Right renal pelvis (tissue), 4 donors: ENCODE measurements at regions not wholly inside any gene's neighbourhood (a gene's known extent, or its start where the extent isn't known, plus 50 kb on each side); places are given as distances from the start of the nearest gene placed in this dataset.

Experiments used
- DNase-seq, 4 donors: peaks; one replicate each; pipeline ENCODE4 v3.0.0-alpha.2; 2013; ENCODE audit warnings: low read depth in 4 of 4, low spot score in 3 of 4, missing footprints in 1 of 4

DNA sequence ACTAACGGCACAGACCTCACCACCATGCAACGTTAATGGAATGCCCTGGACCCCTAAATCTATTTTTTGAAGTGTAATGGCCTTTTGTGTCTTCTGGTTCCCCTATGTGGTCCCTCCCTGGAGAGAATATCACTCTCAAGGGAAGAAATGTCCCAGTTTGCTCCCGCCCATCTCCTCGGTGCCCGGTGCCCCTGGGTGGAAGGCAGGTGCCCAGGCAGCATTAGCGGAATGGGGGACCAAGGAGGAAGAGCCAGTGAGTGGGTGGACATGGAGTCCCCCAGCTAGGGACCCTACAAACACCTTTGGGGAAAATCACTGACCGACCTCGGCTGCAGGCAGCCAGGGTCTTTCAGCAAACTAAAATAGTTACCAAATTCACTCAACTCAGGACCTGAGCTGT lies 212.1 kb upstream of the RTL1 start:
- no peak for DNase-seq

DNA sequence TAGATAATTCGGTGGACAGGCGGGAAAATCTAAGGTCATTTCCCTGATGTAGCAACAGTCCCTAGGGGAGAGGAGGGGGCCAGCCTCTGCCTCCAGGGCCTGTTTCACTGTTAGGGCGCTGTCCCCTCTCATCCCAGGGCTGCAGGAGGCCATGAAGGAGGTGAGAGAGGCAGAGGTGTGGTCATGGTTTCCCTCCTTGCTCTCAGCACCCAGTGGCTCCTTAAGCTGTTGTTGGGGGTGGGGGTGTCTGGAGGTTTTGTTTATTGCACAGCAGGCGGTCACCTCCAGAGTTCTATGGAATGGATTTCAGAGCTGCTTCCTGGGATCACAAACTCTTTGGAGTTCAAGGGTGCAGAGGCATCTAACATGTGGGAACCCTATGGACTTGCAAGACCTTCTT lies 212.5 kb upstream of the RTL1 start:
- no peak for DNase-seq

DNA sequence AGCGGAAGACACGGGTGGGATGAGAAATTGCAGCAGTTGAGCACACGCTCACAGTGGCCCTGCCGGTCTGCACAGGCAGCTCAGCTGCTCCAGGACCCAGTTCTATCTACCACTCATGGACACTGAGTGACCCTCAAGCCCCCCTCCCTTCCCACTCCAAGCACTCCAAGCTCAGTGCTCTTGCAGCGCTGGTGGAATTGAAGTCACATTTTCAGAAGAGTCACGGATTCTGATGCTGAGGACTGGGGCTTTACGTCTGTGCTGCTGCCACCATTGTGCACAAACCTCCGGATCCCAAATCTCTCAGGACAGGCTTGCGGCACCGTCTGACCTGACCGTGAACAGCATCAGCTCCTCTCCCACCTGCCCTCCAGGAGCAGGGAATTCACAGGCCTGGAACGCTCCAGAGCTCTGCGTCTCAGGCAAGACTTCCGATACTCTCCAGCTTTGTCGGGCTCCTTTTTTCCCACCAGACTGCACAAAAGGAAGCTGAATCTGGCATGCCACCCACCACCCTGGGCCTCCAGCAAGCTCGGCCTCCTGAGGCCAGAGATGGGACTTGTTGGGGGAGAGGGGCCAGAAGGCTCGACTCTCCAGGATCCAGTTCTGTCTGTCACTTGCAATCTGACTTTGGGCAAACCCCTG lies 213.1 kb upstream of the RTL1 start:
- no peak for DNase-seq

DNA sequence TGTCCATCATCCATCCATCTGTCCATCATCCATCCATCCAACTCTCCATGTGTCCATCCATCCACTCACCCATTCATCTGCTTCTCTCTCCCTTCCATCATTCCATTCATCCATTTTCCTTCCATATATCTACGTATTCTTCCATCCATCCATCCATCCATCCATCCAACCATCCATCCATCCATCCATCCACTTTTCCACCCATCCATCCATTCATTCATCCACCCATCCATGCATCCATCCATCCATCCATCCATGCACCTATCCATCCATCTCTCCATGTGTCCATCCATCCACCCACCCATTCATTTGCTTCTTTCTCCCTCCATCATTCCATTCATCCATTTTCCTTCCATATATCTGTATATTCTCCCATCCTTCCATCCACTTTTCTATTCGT lies 214.0 kb upstream of the RTL1 start:
- DNase-seq, result no peak

DNA sequence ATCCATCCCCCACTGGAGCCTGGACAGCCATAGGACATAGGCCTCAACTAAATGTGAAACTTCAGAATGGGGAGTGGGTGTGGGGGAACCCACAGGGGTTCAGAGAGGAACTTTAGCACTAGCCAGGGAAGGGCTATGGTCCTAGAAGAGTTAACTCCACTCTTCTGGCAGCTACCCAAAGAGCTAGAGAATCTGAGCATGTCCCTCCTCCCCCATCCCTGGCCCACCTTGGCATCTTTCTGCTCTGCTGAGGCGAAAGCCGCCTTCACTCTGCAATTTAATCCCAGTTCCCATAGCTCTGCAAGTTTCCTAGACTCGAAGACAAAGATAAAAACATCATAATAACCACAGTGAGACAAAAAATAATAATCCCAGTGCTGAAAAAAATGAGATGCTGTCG lies 214.7 kb upstream of the RTL1 start:
- peak in 1 of 4 donors; percentile 12 for DNase-seq

DNA sequence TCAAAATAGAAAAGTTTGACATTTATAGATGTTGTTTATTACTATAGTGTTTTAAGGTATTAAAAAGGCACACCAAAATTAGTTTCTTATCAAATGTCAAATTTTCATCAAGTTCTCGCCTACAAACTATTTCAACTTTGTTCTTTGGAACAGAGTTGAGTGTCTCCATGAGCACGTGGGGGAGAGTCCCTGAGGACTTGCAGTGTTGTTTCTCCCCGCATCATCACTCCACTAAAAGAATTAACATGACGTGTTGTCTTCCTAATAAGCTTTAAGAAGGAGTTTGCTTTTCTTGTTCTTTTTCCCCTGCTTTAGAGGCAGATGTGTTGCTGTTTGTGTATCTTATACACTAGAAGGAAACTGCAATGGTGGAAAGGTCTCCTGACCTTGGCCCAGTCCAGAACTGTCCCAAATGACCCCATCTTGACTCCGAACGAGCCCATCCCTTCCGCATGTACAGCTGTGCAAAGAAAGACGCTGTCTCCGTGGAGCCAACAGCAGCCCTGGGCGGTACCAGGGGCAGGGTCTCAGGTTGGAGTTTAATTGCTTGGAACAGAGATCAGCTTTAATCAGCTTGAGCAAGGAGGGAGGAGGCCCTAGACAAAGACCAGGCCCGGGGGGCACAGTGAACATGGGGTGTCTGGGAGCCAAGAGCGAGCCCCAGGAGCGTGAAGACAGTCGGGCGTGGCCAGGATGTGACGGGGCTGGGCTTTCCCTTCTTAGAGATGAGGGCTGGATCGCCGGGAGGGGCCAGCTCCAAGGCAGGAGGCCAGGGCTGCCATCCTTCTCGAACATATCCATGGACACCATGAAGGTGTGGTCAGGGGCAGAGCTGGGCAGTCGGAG lies 215.4 kb upstream of the RTL1 start:
- no peak for DNase-seq

DNA sequence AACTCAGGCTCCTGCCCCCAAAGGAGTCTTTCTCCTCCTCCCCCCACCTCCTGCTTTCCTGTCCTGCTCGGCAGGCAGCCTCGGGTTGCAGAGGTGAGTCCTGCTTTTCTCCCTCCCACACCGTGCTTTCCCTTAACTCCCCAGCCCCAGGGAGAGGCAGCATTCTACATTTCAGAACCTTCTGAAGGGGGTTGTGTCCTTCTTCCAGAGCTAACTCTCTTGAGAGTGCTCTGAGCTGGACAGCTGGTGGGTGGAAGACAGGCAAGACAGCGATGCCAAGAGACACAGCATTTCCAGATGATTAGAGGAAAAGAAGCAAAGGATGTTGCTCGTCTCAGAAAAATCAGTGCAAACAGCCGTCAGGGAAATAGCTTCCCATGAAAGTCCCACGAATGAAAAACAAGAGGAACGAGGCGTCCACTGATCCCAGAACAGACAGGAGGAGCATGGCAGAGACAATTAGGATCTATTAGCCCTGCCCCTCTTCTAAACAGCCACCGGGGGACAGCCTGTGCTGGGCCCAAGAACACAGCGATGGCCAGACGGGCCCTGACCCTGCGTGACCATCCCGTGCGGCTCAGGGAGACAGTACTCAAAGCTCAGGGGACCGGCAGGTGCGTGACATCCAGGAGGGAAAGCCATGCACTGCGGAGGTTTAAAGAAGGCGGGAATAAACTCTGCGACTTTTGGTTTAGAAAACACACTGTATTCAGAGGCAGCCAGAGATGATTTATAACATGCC lies 216.5 kb upstream of the RTL1 start:
- DNase-seq, result no peak

DNA sequence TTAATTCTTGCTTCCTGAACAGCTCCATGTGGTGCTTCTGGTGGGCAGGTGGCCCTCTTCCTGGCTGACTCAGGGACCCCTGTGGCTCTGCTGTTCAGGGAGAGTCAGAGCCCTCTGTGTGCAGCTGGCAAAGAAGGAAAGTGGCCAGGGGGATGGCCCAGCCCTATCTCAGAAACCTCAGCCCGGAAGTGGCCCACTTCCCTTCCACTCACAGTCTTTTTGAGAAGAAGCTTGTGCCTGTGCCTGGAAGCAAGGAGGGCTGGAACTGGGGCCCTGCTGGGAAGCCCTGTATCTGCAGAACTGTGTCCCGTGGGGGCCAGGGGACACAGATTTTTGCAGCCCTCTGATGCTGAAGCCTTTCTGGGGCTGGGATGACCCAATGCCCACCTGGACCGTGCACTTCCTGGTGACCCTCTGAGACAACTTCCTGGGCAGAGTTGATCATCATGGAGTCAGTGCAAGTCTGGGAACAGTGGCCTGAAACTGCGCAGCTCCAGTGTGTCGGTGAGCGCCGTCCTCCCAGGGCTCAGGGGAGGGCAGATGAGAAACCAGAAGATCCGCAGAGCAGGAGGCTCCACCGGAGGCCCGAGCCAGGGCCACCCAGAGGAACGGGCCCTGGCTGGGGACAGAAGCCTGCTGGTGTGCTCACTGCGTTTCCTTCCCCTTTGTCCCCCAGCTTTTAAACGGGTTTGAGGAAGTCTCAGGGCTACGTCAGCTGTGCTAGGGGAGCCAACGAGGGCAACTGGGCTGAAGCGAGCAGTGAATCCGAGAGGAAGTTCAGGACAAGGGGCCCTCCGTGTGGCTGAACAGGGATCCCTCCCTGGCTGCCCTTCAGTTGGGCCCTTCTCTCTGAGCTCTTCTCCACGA lies 217.4 kb upstream of the RTL1 start:
- no peak for DNase-seq

DNA sequence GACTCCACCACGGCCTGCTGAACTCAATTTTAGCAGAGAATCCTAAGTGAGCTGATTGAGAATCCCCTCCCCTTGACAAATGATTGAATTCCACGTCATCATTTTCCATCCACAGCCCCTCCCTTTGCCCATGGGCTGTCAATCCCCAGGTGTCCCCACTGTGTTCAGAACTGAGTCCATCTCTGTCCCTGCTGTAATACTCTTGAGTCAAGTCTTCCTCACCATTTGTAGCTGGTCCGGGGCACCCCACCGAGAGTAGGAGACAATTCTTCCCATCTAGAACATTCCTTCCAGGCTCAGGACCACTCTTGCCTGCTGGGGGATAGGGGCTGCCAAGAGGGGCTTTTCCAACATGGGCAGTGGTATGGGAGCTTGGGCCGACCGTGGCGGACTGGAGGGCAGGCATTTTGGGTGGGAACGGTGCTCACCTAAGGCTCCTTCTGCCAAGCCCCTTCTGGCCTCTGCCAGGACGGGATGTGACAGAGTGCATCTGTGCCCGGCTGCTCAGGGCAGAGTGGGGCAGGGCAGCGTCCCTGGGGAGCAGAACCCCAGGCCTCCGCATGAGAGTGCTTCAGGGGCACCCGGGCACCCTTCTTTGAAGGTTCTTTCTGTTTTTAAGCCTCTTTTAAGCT lies 218.1 kb upstream of the RTL1 start:
- no peak for DNase-seq

DNA sequence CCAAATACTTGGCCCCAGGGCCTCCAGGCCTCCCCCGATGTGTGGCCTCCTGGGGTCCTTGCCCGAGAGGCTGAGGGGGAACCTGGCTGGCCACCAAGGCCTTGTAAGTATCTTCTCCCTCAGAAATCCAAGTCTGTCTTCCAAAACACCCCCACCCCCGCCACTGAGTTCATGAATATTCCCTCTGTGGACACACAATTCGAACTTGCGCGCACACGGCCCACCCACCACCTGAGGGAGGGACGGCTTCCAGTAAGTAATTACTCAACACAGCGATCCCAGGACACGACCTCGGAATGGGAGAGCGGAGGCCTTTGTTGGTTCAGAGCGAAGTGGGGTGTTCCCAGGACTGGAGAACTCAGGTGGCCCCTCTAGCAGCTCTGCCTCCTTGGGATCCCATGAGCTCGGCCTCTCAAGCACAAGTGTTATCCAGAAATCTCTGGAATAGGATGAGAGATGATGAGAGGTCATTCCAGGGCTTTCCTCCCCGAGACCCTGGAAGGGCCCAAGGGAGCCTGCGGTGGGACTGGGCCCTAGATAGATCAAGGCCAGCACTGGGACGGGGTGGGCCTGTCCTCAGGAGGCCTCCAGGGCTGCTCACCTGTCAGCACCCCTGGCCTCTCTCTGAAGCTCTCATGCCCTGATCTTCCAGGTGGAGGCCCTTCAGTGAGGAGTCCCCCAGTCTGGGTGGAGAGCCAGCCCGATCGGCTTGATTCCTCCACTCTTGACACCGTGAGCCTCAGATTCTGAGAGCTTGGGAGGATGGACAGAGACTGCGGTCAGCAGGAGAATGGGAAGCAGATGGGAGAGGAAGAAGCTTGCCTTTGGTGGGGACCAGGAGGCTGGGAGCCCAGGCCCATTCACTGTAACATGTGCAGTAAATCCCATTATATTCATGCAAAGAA lies 219.0 kb upstream of the RTL1 start:
- DNase-seq, result no peak

DNA sequence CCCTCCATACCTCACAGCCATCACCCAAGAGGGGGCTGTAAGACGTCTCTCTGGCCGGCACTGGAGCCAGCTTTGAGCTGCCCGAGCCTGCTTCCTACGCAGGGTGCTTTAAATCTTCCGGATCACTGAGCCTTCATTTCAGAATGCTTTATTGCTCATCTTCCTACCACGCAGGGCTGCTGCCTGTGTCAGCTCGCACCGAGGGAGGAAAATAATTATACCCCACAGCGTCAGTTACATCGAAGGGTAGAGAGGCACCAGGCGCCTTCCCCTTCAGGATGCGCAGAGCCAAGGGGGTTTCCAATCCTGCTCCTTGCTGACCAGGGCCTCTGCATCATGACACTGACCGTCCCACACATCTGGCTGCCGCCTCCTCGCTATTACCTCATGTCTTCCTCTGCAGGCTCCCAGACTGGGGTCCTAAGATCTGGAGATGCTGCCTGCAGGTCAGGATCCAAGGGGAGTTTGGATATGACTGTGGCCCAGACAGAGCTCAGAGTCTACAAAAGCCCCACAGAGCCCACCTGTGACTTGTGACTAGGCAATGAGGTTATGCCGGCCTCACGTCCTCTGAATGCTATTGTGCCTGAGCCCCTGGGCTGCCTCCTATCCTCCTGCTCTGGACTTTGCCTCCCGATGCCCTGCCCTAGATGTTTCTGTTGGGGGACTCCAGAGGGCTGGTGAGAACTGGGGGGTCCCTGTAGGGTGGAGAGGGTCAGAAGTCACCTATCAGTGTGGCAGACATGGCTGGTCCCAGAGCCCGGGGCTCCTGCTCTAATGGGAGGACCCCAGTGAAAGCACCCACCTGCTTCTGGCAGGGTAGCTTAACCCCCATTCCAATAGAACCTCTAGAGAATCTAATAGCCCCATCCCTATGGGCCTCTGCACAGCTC lies 220.3 kb upstream of the RTL1 start:
- no peak for DNase-seq

DNA sequence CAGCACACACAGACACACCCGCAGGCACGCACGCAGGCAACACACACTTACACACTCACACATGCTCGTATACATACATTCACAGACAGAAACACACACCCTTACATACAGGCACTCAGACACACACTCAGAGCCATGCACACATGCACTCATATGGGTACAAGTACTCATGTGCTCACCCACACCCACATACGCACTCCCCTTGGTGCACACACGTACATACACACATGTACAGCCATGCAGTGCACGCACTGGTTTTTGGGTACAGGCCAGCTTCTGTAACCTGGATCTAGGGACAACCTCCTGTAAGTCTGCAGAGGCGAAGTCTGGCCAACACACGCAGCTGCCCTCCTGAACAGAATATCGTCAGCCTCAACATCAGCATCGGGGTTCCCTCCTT lies 221.3 kb upstream of the RTL1 start:
- no peak for DNase-seq

DNA sequence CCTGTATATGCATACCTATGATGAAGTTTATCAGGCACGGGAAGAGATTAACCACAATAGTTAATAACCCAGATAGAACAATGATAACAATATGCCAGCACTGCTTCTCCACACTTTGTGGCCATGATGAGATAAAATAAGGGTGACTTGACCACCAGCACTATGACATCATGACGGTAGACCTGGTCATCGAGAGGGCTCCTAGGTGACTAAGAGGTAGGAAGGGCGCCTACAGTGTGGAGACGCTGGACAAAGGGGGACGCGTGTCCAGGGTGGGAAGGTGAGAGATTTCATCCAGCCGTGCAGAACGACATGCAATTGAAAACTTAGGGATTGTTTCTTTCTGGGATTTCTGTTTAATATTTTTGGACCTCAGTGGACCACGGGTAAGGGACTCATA lies 221.8 kb upstream of the RTL1 start:
- DNase-seq, result no peak

DNA sequence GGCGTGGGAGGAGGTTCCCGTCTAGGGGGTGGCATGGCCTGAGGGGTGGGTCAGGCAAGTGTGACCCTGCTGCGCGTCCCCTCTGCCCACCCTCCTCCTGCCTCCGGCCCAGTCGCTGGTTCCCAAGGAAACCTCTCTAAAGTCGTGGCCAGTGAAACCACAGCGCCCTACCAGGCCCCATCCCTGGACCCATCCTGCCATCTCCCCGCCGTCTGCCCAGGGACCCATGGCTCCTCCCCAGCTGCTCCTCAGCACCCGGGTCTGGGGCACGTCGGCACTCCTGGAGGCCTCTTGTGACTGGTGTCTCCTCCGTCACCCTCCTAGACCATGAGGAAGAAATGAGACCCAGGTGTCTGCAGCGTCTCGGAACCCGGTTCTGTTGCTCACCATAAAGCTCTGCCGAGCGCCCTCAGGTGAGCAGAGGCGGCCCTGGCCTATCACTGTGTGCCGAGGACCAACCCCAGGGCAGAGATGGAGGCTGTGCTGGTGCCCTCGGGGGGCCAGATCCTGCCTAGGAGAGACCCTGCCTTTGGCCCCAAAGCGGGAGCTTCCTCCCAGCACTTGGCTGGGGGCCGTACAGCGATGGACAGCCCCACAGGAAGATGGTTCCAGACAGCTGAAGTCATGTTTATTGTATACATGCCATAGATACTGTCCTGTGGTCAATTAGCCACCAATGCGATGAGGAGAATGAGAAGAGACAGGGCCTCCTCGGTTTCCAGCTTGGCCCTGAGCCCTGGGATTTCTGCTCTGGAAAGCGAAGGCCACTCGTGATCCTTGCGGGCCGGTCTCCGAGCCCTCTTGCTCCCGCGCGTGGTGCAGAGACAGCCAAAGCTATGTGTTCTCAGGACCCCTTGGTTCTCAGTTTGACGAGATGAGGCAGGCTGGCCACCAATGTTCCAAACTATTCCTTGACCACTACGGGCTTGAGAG lies 222.5 kb upstream of the RTL1 start:
- DNase-seq, result no peak

DNA sequence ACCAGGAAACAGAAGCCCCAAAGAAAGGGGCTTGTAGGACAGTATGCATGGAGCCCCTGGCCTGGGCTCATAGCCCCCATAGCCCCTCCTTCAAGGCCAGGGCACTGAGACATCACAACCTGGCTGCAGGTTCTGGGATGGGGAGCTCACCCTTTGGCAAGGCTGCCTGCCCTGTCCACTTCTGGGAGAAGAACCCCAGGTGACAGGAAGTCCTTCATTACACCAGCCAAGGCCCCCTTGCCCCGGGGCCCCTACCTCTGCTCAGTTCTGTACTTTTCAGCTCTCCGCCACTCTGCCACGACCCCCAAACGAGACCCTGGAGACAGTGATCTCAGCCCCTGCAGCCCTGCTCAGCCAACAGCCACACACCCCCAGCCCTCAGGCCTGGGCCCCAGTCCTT lies 223.2 kb upstream of the RTL1 start:
- no peak for DNase-seq

DNA sequence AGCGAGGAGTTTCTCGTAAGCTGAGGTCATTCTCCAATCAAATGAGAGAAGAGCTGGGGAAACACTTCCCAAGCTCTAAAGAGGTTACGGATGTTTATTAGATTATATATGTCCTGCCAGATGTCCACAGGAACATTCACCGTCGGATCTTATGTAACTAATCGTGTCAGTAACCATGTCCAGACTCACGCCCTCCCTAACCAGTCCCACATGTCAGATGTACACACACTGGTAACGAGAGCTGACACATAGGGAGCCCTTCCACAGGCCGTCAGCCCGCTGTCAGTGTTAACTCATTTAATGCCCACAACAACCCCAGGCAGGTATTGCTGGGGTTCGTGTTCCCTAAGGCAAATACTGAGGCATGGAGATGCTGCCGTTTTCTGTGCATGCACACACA lies 223.7 kb upstream of the RTL1 start:
- no peak for DNase-seq
